Ovary (tissue), 3 donors: ENCODE measurements at regions not wholly inside any gene's neighbourhood (a gene's known extent, or its start where the extent isn't known, plus 50 kb on each side); places are given as distances from the start of the nearest gene placed in this dataset.

Experiments
- CTCF ChIP-seq, 3 donors: fragments of 450-650 bp in 2 of 3; fragments of 200-600 bp in 1 of 3; IDR thresholded peaks; one replicate each; pipeline versions ENCODE4 v1.5.1 to v1.8.0; 2016 to 2022; ENCODE audit warnings: antibody characterized with exemption in 3 of 3, mild to moderate bottlenecking in 1 of 3
- POLR2A ChIP-seq: fragments of 450-650 bp; IDR thresholded peaks from one replicate; pipeline ENCODE4 v1.6.1; 2017; ENCODE audit warnings: antibody characterized with exemption, mild to moderate bottlenecking, moderate library complexity
- donor health status: DM: no; HTN: no; CAD: no.

GRCh38 chr3:94433811-94434210 is 370.9 kb downstream of the NSUN3 start:
- no peak for TF ChIP-seq CTCF (IDR thresholded peaks at IDR 0.05)
- no peak for TF ChIP-seq POLR2A
